Activated CD4-positive, alpha-beta memory T cell treated with anti-CD3 and anti-CD28 coated beads for 36 hours (primary cell): ENCODE measurements at regions not wholly inside any gene's neighbourhood (a gene's known extent, or its start where the extent isn't known, plus 50 kb on each side); places are given as distances from the start of the nearest gene placed in this dataset.
"Not testable (repeated sequence)": the region's sequence is repeated elsewhere in the genome, so short reads cannot be mapped to it uniquely, and the experiment has no call there.

Source experiments
- CTCF ChIA-PET: fragments of 350-600 bp; sonication (Branson Sonifier 250); formaldehyde crosslinking; loops from one replicate; lab custom pipeline; 2021; ENCODE audit warnings: antibody characterized with exemption, inconsistent platforms; lab: Charles Lee
- POLR2A ChIA-PET: fragments of 350-600 bp; sonication (Branson Sonifier 250); formaldehyde crosslinking; loops from one replicate; lab custom pipeline; 2021; ENCODE audit warnings: antibody characterized with exemption; lab: Charles Lee
- DNase-seq: peaks from one replicate; pipeline ENCODE4 v3.0.0-alpha.2; 2020
- H3K27ac Mint-ChIP-seq: one replicate; pipeline ENCODE4 v1.8.0; 2021; ENCODE audit warnings: mixed read lengths
- H3K27me3 Mint-ChIP-seq: one replicate; pipeline ENCODE4 v1.8.0; 2021; ENCODE audit warnings: mixed read lengths
- H3K36me3 Mint-ChIP-seq: one replicate; pipeline ENCODE4 v1.8.0; 2021; ENCODE audit warnings: mixed read lengths
- H3K4me1 Mint-ChIP-seq: one replicate; pipeline ENCODE4 v1.8.0; 2021; ENCODE audit warnings: low read depth, mixed read lengths
- H3K4me3 Mint-ChIP-seq: one replicate; pipeline ENCODE4 v1.8.0; 2021; ENCODE audit warnings: mild to moderate bottlenecking, mixed read lengths
- H3K9me3 Mint-ChIP-seq: one replicate; pipeline ENCODE4 v1.8.0; 2021; ENCODE audit warnings: mixed read lengths
- intact Hi-C: fragments of 100-400 bp; cut with micrococcal nuclease; formaldehyde crosslinking; loops from one replicate; pipeline ENCODE4 v1.15.1; 2023

- H3K27ac Mint-ChIP-seq, result no peak overlapping the region
- no peaks in the 10 kb centered on the region for H3K4me1 Mint-ChIP-seq
- intact Hi-C loops, result no loop called here
- ChIA-PET CTCF (no interaction called here), POLR2A (no interaction called here)
- H3K36me3 Mint-ChIP-seq, result no peaks in the 10 kb centered on the region
- peaks cover 8% of the 10 kb centered on the region for H3K9me3 Mint-ChIP-seq
- no peak overlapping the region for H3K4me3 Mint-ChIP-seq
- no peaks in the 10 kb centered on the region for H3K27me3 Mint-ChIP-seq
- no peak for DNase-seq
Observed at GRCh38 chr4:44988011-44988410, 261.7 kb upstream of the GNPDA2 start.

- intact Hi-C loops, result no loop called here
- POLR2A ChIA-PET, result no interaction called here
Observed at GRCh38 chr4:44985938-44986337, 259.6 kb upstream of the GNPDA2 start.

GRCh38 chr4:44985152-44985551 lies 258.8 kb upstream of the GNPDA2 start:
- no peak overlapping the region for H3K27ac Mint-ChIP-seq
- intact Hi-C loops, result no loop called here
- POLR2A ChIA-PET, result no interaction called here

More at GRCh38 chr4:44985938-44986337, 259.6 kb upstream of the GNPDA2 start:
- H3K27ac Mint-ChIP-seq, result no peak overlapping the region
- CTCF ChIA-PET, result no interaction called here
- no peak for DNase-seq
- no peak overlapping the region for H3K4me3 Mint-ChIP-seq
- no peaks in the 10 kb centered on the region for H3K27me3 Mint-ChIP-seq
- no peaks in the 10 kb centered on the region for H3K4me1 Mint-ChIP-seq
- H3K9me3 Mint-ChIP-seq, result peaks cover 5% of the 10 kb centered on the region
- no peaks in the 10 kb centered on the region for H3K36me3 Mint-ChIP-seq

GRCh38 chr4:44984083-44984482 lies 257.7 kb upstream of the GNPDA2 start:
- H3K36me3 Mint-ChIP-seq, result no peaks in the 10 kb centered on the region
- H3K4me1 Mint-ChIP-seq, result no peaks in the 10 kb centered on the region
- H3K27me3 Mint-ChIP-seq, result no peaks in the 10 kb centered on the region
- DNase-seq, result no peak
- CTCF ChIA-PET, result no interaction called here
- intact Hi-C loops, result no loop called here
- H3K27ac Mint-ChIP-seq, result no peak overlapping the region
- H3K9me3 Mint-ChIP-seq, result peaks cover 5% of the 10 kb centered on the region
- no peak overlapping the region for H3K4me3 Mint-ChIP-seq
- POLR2A ChIA-PET, result no interaction called here

More at GRCh38 chr4:44985152-44985551, 258.8 kb upstream of the GNPDA2 start:
- no peak overlapping the region for H3K4me3 Mint-ChIP-seq
- no peak for DNase-seq
- no peaks in the 10 kb centered on the region for H3K27me3 Mint-ChIP-seq
- H3K4me1 Mint-ChIP-seq, result no peaks in the 10 kb centered on the region
- no peaks in the 10 kb centered on the region for H3K36me3 Mint-ChIP-seq
- CTCF ChIA-PET, result no interaction called here
- peaks cover 5% of the 10 kb centered on the region for H3K9me3 Mint-ChIP-seq

GRCh38 chr4:44983083-44983482 lies 256.7 kb upstream of the GNPDA2 start:
- Mint-ChIP-seq H3K27me3 (no peaks in the 10 kb centered on the region), H3K4me3 (no peak overlapping the region), H3K9me3 (no peaks in the 10 kb centered on the region), H3K27ac (no peak overlapping the region), H3K4me1 (no peaks in the 10 kb centered on the region), H3K36me3 (no peaks in the 10 kb centered on the region)
- intact Hi-C loops, result no loop called here
- CTCF ChIA-PET, result no interaction called here
- DNase-seq, result no peak
- POLR2A ChIA-PET, result no interaction called here

- Mint-ChIP-seq H3K27ac (no peak overlapping the region), H3K4me1 (no peaks in the 10 kb centered on the region), H3K4me3 (no peak overlapping the region), H3K9me3 (no peaks in the 10 kb centered on the region), H3K27me3 (no peaks in the 10 kb centered on the region), H3K36me3 (no peaks in the 10 kb centered on the region)
- intact Hi-C loops, result no loop called here
- ChIA-PET CTCF (no interaction called here), POLR2A (no interaction called here)
- no peak for DNase-seq
Observed at GRCh38 chr4:44978020-44978419, 251.7 kb upstream of the GNPDA2 start.

- no peaks in the 10 kb centered on the region for H3K36me3 Mint-ChIP-seq
- H3K27me3 Mint-ChIP-seq, result no peaks in the 10 kb centered on the region
- no peak for DNase-seq
- no peak overlapping the region for H3K4me3 Mint-ChIP-seq
- H3K9me3 Mint-ChIP-seq, result peaks cover 17% of the 10 kb centered on the region
- POLR2A ChIA-PET, result no interaction called here
- H3K27ac Mint-ChIP-seq, result no peak overlapping the region
- CTCF ChIA-PET, result no interaction called here
- no peaks in the 10 kb centered on the region for H3K4me1 Mint-ChIP-seq
- intact Hi-C loops, result no loop called here
Observed at GRCh38 chr4:44965435-44966095, 239.2 kb upstream of the GNPDA2 start.

GRCh38 chr4:44964086-44964485 lies 237.7 kb upstream of the GNPDA2 start:
- H3K27ac Mint-ChIP-seq, CTCF ChIA-PET, DNase-seq, intact Hi-C loops, H3K27me3 Mint-ChIP-seq, H3K4me3 Mint-ChIP-seq, H3K36me3 Mint-ChIP-seq, POLR2A ChIA-PET, H3K4me1 Mint-ChIP-seq: not testable (repeated sequence)
- H3K9me3 Mint-ChIP-seq, result peaks cover 28% of the 10 kb centered on the region

GRCh38 chr4:44961001-44961755 lies 234.8 kb upstream of the GNPDA2 start:
- ChIA-PET POLR2A (no interaction called here), CTCF (no interaction called here)
- intact Hi-C loops, result no loop called here
- DNase-seq, result no peak
- peaks cover 34% of the 10 kb centered on the region for H3K9me3 Mint-ChIP-seq
- no peaks in the 10 kb centered on the region for H3K36me3 Mint-ChIP-seq
- H3K27ac Mint-ChIP-seq, result no peak overlapping the region
- no peaks in the 10 kb centered on the region for H3K4me1 Mint-ChIP-seq
- no peaks in the 10 kb centered on the region for H3K27me3 Mint-ChIP-seq
- H3K4me3 Mint-ChIP-seq, result no peak overlapping the region

GRCh38 chr4:44931720-44932119 lies 205.4 kb upstream of the GNPDA2 start:
- intact Hi-C loops, result no loop called here
- DNase-seq, result no peak
- ChIA-PET POLR2A (no interaction called here), CTCF (no interaction called here)
- no peaks in the 10 kb centered on the region for H3K9me3 Mint-ChIP-seq
- H3K27me3 Mint-ChIP-seq, result no peaks in the 10 kb centered on the region
- H3K4me3 Mint-ChIP-seq, result no peak overlapping the region
- H3K27ac Mint-ChIP-seq, result no peak overlapping the region
- no peaks in the 10 kb centered on the region for H3K4me1 Mint-ChIP-seq
- H3K36me3 Mint-ChIP-seq, result no peaks in the 10 kb centered on the region

GRCh38 chr4:44928785-44929184 lies 202.4 kb upstream of the GNPDA2 start:
- ChIA-PET CTCF (no interaction called here), POLR2A (no interaction called here)
- intact Hi-C loops, result no loop called here

GRCh38 chr4:44927399-44928380 lies 201.3 kb upstream of the GNPDA2 start:
- Mint-ChIP-seq H3K4me3 (no peak overlapping the region), H3K9me3 (no peaks in the 10 kb centered on the region), H3K27me3 (no peaks in the 10 kb centered on the region), H3K36me3 (no peaks in the 10 kb centered on the region), H3K27ac (no peak overlapping the region), H3K4me1 (no peaks in the 10 kb centered on the region)
- DNase-seq, result no peak
- POLR2A ChIA-PET, result no interaction called here
- CTCF ChIA-PET, result no interaction called here
- intact Hi-C loops, result loop anchor here (1.0 kb wide), 1 partner anchor 167 kb away; no protein-coding TSS in a partner anchor

More at GRCh38 chr4:44928785-44929184, 202.4 kb upstream of the GNPDA2 start:
- H3K27me3 Mint-ChIP-seq, result no peaks in the 10 kb centered on the region
- H3K9me3 Mint-ChIP-seq, result no peaks in the 10 kb centered on the region
- H3K36me3 Mint-ChIP-seq, result no peaks in the 10 kb centered on the region
- H3K4me1 Mint-ChIP-seq, result no peaks in the 10 kb centered on the region
- H3K27ac Mint-ChIP-seq, result no peak overlapping the region
- H3K4me3 Mint-ChIP-seq, result no peak overlapping the region
- DNase-seq, result no peak
